D341Med (cell line): ENCODE measurements at regions not wholly inside any gene's neighbourhood (a gene's known extent, or its start where the extent isn't known, plus 50 kb on each side); places are given as distances from the start of the nearest gene placed in this dataset.
"Not testable (repeated sequence)": the region's sequence is repeated elsewhere in the genome, so short reads cannot be mapped to it uniquely, and the experiment has no call there.

Experiments used
- DNase-seq: peaks from one replicate; pipeline ENCODE4 v3.0.0; 2012; ENCODE audit warnings: low spot score

GRCh38 chr14:53743371-53743770, 213.3 kb downstream of the BMP4 start:
- DNase-seq: no peak

GRCh38 chr14:53742233-53742620, 214.4 kb downstream of the BMP4 start:
- no peak for DNase-seq

GRCh38 chr14:53741479-53742232, 215.0 kb downstream of the BMP4 start:
- no peak for DNase-seq

GRCh38 chr14:53740570-53740969, 216.1 kb downstream of the BMP4 start:
- DNase-seq: no peak

- no peak for DNase-seq
Observed at GRCh38 chr14:53735916-53736315, 220.7 kb downstream of the BMP4 start.

- no peak for DNase-seq
Observed at GRCh38 chr14:53723221-53723620, 233.4 kb downstream of the BMP4 start.

GRCh38 chr14:53719536-53719935, 237.1 kb downstream of the BMP4 start:
- no peak for DNase-seq

GRCh38 chr14:53716578-53716977, 240.0 kb downstream of the BMP4 start:
- no peak for DNase-seq

GRCh38 chr14:53715193-53715721, 241.4 kb downstream of the BMP4 start:
- DNase-seq: no peak

- DNase-seq: no peak
Observed at GRCh38 chr14:53714495-53715192, 242.0 kb downstream of the BMP4 start.

GRCh38 chr14:53712901-53713300, 243.7 kb downstream of the BMP4 start:
- DNase-seq: not testable (repeated sequence)

GRCh38 chr14:53711205-53711604, 245.4 kb downstream of the BMP4 start:
- no peak for DNase-seq

- DNase-seq: no peak
Observed at GRCh38 chr14:53710615-53711014, 246.0 kb downstream of the BMP4 start.

GRCh38 chr14:53709381-53709780, 247.2 kb downstream of the BMP4 start:
- DNase-seq: no peak

GRCh38 chr14:53703457-53703856, 253.2 kb downstream of the BMP4 start:
- DNase-seq: no peak

GRCh38 chr14:53701108-53701875, 255.3 kb downstream of the BMP4 start:
- no peak for DNase-seq

GRCh38 chr14:53696217-53696965, 260.2 kb downstream of the BMP4 start:
- no peak for DNase-seq

- no peak for DNase-seq
Observed at GRCh38 chr14:53695692-53696214, 260.9 kb downstream of the BMP4 start.

- no peak for DNase-seq
Observed at GRCh38 chr14:53692885-53693284, 263.7 kb downstream of the BMP4 start.

- no peak for DNase-seq
Observed at GRCh38 chr14:53692451-53692850, 264.2 kb downstream of the BMP4 start.

- DNase-seq: no peak
Observed at GRCh38 chr14:53683229-53683628, 273.4 kb downstream of the BMP4 start.

- no peak for DNase-seq
Observed at GRCh38 chr14:53672526-53672925, 284.1 kb downstream of the BMP4 start.
